HEK293T (cell line): ENCODE measurements at regions not wholly inside any gene's neighbourhood (a gene's known extent, or its start where the extent isn't known, plus 50 kb on each side); places are given as distances from the start of the nearest gene placed in this dataset.

ENCODE experiments used
- ARNT ChIP-seq: fragments of 450-650 bp; IDR thresholded peaks from 2 replicates; pipeline ENCODE4 v1.6.1; 2017; ENCODE audit warnings: mild to moderate bottlenecking
- BHLHE40 ChIP-seq: fragments of 450-650 bp; IDR thresholded peaks from 2 replicates; pipeline ENCODE4 v1.6.1; 2016; ENCODE audit warnings: mild to moderate bottlenecking, moderate library complexity, borderline replicate concordance
- ELF4 ChIP-seq: fragments of 450-650 bp; IDR thresholded peaks from 2 replicates; pipeline ENCODE4 v1.6.1; 2017; ENCODE audit warnings: antibody characterized with exemption
- FOXA1 ChIP-seq: fragments of 450-650 bp; IDR thresholded peaks from 2 replicates; pipeline ENCODE4 v1.6.1; 2016; ENCODE audit warnings: mild to moderate bottlenecking
- FOXM1 ChIP-seq: fragments of 450-650 bp; IDR thresholded peaks from 2 replicates; pipeline ENCODE4 v1.6.1; 2017; ENCODE audit warnings: mild to moderate bottlenecking, borderline replicate concordance
- HDGF ChIP-seq: fragments of 450-650 bp; IDR thresholded peaks from 2 replicates; pipeline ENCODE4 v1.6.1; 2017; ENCODE audit warnings: antibody characterized with exemption, borderline replicate concordance
- NFRKB ChIP-seq: fragments of 450-650 bp; IDR thresholded peaks from 2 replicates; pipeline ENCODE4 v1.6.1; 2016; ENCODE audit warnings: mild to moderate bottlenecking, moderate library complexity
- SP1 ChIP-seq: fragments of 450-650 bp; IDR thresholded peaks from 2 replicates; pipeline ENCODE4 v1.6.1; 2017
- SUZ12 ChIP-seq: fragments of 450-650 bp; IDR thresholded peaks from 2 replicates; pipeline ENCODE4 v1.6.1; 2016; ENCODE audit warnings: mild to moderate bottlenecking
- TARDBP ChIP-seq: fragments of 450-650 bp; IDR thresholded peaks from 2 replicates; pipeline ENCODE4 v1.6.1; 2016
- ZNF384 ChIP-seq: fragments of 450-650 bp; IDR thresholded peaks from 2 replicates; pipeline ENCODE4 v1.6.1; 2016
- TF ChIP-seq, protein P1 (sequence below): fragments of 450-650 bp; IDR thresholded peaks from 2 replicates; pipeline ENCODE4 v1.6.1; 2016

DNA sequence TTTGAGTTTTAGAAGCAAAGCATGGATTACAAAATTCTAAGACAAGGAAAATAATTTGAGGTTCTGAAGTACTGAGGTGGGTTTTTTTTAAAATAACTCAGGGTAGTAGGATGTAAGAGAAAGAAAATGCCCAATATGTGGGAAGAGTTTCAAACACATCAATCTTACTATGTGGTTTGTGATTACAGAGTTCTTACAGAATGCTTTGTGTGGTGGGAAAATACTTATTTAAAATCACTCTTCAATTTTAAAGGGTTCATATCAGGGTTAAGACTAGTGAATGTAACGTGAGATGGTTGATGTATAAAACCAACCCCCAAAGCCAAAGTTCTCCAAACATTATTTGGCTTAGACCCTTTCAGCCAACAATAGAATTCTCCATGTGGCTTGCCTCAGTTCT is 173.5 kb downstream of the UBE2E3 start:
- no peak for TF ChIP-seq SP1
- TF ChIP-seq ZNF384 = no peak
- TF ChIP-seq TARDBP = no peak
- no peak for TF ChIP-seq BHLHE40
- TF ChIP-seq ARNT = no peak
- no peak for TF ChIP-seq SUZ12
- TF ChIP-seq, protein P1, sequence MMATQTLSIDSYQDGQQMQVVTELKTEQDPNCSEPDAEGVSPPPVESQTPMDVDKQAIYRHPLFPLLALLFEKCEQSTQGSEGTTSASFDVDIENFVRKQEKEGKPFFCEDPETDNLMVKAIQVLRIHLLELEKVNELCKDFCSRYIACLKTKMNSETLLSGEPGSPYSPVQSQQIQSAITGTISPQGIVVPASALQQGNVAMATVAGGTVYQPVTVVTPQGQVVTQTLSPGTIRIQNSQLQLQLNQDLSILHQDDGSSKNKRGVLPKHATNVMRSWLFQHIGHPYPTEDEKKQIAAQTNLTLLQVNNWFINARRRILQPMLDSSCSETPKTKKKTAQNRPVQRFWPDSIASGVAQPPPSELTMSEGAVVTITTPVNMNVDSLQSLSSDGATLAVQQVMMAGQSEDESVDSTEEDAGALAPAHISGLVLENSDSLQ = no peak
- no peak for TF ChIP-seq FOXA1
- no peak for TF ChIP-seq FOXM1
- no peak for TF ChIP-seq HDGF
- no peak for TF ChIP-seq ELF4
- TF ChIP-seq NFRKB = no peak
